H9 (cell line): ENCODE measurements at regions not wholly inside any gene's neighbourhood (a gene's known extent, or its start where the extent isn't known, plus 50 kb on each side); places are given as distances from the start of the nearest gene placed in this dataset.

Experiments used
- DNase-seq: peaks from one replicate; pipeline ENCODE4 v3.0.0-alpha.2; 2017
- H2AFZ ChIP-seq: one replicate; pipeline ENCODE4 v1.6.1; 2013; ENCODE audit warnings: mild to moderate bottlenecking, low read length, control low read depth, moderate library complexity
- H2AK5ac ChIP-seq: 2 replicates; pipeline ENCODE4 v1.6.1; 2013; ENCODE audit warnings: low read length, control low read depth, mixed read lengths; ENCODE audit not compliant: insufficient read length
- H2BK120ac ChIP-seq: one replicate; pipeline ENCODE4 v1.6.1; 2013; ENCODE audit warnings: low read depth, mild to moderate bottlenecking, low read length, control low read depth, inconsistent platforms; ENCODE audit not compliant: poor library complexity, severe bottlenecking
- H2BK12ac ChIP-seq: 2 replicates; pipeline ENCODE4 v1.6.1; 2013; ENCODE audit warnings: low read length, control low read depth, mixed read lengths, low read depth; ENCODE audit not compliant: insufficient read length
- H2BK15ac ChIP-seq: 2 replicates; pipeline ENCODE4 v1.6.1; 2013; ENCODE audit warnings: low read depth, low read length, control low read depth
- H2BK20ac ChIP-seq: one replicate; pipeline ENCODE4 v1.6.1; 2013; ENCODE audit warnings: low read depth, mild to moderate bottlenecking, low read length, control low read depth, inconsistent platforms; ENCODE audit not compliant: poor library complexity, severe bottlenecking
- H2BK5ac ChIP-seq: 2 replicates; pipeline ENCODE4 v1.6.1; 2013; ENCODE audit warnings: low read length, control low read depth, mixed read lengths; ENCODE audit not compliant: insufficient read length
- H3K14ac ChIP-seq: 2 replicates; pipeline ENCODE4 v1.6.1; 2013; ENCODE audit warnings: low read length, control low read depth; ENCODE audit not compliant: insufficient read depth
- H3K18ac ChIP-seq: 2 replicates; pipeline ENCODE4 v1.6.1; 2013; ENCODE audit warnings: low read depth, mild to moderate bottlenecking, mixed read lengths, low read length, control low read depth; ENCODE audit not compliant: insufficient read length
- H3K23ac ChIP-seq: 2 replicates; pipeline ENCODE4 v1.6.1; 2013; ENCODE audit warnings: low read length, control low read depth, mixed read lengths, low read depth; ENCODE audit not compliant: insufficient read length
- H3K23me2 ChIP-seq: 2 replicates; pipeline ENCODE4 v1.6.1; 2013; ENCODE audit warnings: low read depth, mild to moderate bottlenecking, mixed read lengths, low read length, control low read depth; ENCODE audit not compliant: insufficient read length, poor library complexity, severe bottlenecking
- H3K27ac ChIP-seq: 2 replicates; pipeline ENCODE4 v1.5.1; 2013; ENCODE audit warnings: low read length, control low read depth, mixed read lengths, low read depth; ENCODE audit not compliant: insufficient read length
- H3K27me3 ChIP-seq: 2 replicates; pipeline ENCODE4 v1.6.1; 2013; ENCODE audit warnings: low read length, control low read depth, inconsistent platforms; ENCODE audit not compliant: insufficient read depth
- H3K4ac ChIP-seq: 2 replicates; pipeline ENCODE4 v1.6.1; 2013; ENCODE audit warnings: low read depth, mild to moderate bottlenecking, control low read depth, inconsistent platforms, low read length, moderate library complexity
- H3K4me1 ChIP-seq: 2 replicates; pipeline ENCODE4 v1.6.1; 2013; ENCODE audit warnings: low read length, control low read depth, inconsistent platforms; ENCODE audit not compliant: insufficient read depth
- H3K4me2 ChIP-seq: 2 replicates; pipeline ENCODE4 v1.6.1; 2013; ENCODE audit warnings: low read length, control low read depth, mixed read lengths; ENCODE audit not compliant: insufficient read length, insufficient read depth
- H3K56ac ChIP-seq: 2 replicates; pipeline ENCODE4 v1.6.1; 2013; ENCODE audit warnings: low read depth, mild to moderate bottlenecking, mixed read lengths, low read length, control low read depth; ENCODE audit not compliant: insufficient read length
- H3K79me1 ChIP-seq: 2 replicates; pipeline ENCODE4 v1.6.1; 2013; ENCODE audit warnings: low read depth, mild to moderate bottlenecking, moderate library complexity, low read length, control low read depth, inconsistent platforms; ENCODE audit not compliant: insufficient read depth, poor library complexity, severe bottlenecking
- H3K79me2 ChIP-seq: 2 replicates; pipeline ENCODE4 v1.6.1; 2013; ENCODE audit warnings: low read length, control low read depth, inconsistent platforms; ENCODE audit not compliant: insufficient read depth
- H3K9ac ChIP-seq: 2 replicates; pipeline ENCODE4 v1.6.1; 2013; ENCODE audit warnings: low read length, control low read depth, mixed read lengths; ENCODE audit not compliant: insufficient read length; ENCODE audit errors: extremely low read depth
- H3K9me3 ChIP-seq: one replicate; pipeline ENCODE4 v1.6.1; 2013; ENCODE audit warnings: low read depth, low read length, inconsistent platforms; ENCODE audit not compliant: control insufficient read depth
- H3T11ph ChIP-seq: one replicate; pipeline ENCODE4 v1.6.1; 2013; ENCODE audit warnings: mild to moderate bottlenecking, low read length, control low read depth, inconsistent platforms
- H4K20me1 ChIP-seq: one replicate; pipeline ENCODE4 v1.6.1; 2013; ENCODE audit not compliant: control insufficient read depth, insufficient read length, insufficient read depth
- H4K5ac ChIP-seq: 2 replicates; pipeline ENCODE4 v1.6.1; 2013; ENCODE audit warnings: low read depth, mild to moderate bottlenecking, mixed read lengths, low read length, control low read depth; ENCODE audit not compliant: insufficient read length
- H4K8ac ChIP-seq: replicated peaks from 2 replicates; pipeline ENCODE4 v1.6.1; 2013; ENCODE audit warnings: low read length, control low read depth, mixed read lengths, low read depth; ENCODE audit not compliant: insufficient read length
- H4K91ac ChIP-seq: 2 replicates; pipeline ENCODE4 v1.6.1; 2013; ENCODE audit warnings: low read depth, mild to moderate bottlenecking, moderate library complexity, mixed read lengths, low read length, control low read depth; ENCODE audit not compliant: insufficient read length
- H3K27ac Mint-ChIP-seq, 3 experiments: 2 replicates in 2 of 3; 3 replicates in 1 of 3; pipeline ENCODE4 v1.8.0; 2020 to 2021; ENCODE audit warnings: mixed read lengths in 3 of 3, mild to moderate bottlenecking in 1 of 3, moderate library complexity in 1 of 3
- H3K27me3 Mint-ChIP-seq: 2 replicates; pipeline ENCODE4 v1.8.0; 2021; ENCODE audit warnings: low read depth, mild to moderate bottlenecking, moderate library complexity, mixed read lengths
- H3K36me3 Mint-ChIP-seq, 3 experiments: 2 replicates in 2 of 3; 3 replicates in 1 of 3; pipeline ENCODE4 v1.8.0; 2020 to 2021; ENCODE audit warnings: low read depth in 3 of 3, mixed read lengths in 3 of 3; ENCODE audit not compliant: insufficient read depth in 1 of 3
- H3K4me1 Mint-ChIP-seq, 2 experiments: 2 replicates each; pipeline ENCODE4 v1.8.0; 2020; ENCODE audit warnings: mixed read lengths in 2 of 2
- H3K4me3 Mint-ChIP-seq, 2 experiments: 2 replicates in 1 of 2; 3 replicates in 1 of 2; pipeline ENCODE4 v1.8.0; 2020 to 2021; ENCODE audit warnings: mild to moderate bottlenecking in 2 of 2, mixed read lengths in 2 of 2, moderate library complexity in 1 of 2
- H3K9me3 Mint-ChIP-seq, 2 experiments: 2 replicates in 1 of 2; 3 replicates in 1 of 2; pipeline ENCODE4 v1.8.0; 2020; ENCODE audit warnings: mild to moderate bottlenecking in 2 of 2, mixed read lengths in 2 of 2, moderate library complexity in 1 of 2
- CTCF ChIP-seq: fragments of 200-600 bp; sonication (generic); conservative IDR thresholded peaks from 3 replicates; pipeline ENCODE4 v1.8.0; 2021; ENCODE audit warnings: antibody characterized with exemption, mild to moderate bottlenecking

- Mint-ChIP-seq H3K36me3 (no peaks in the 10 kb centered on the region), H3K4me3 (no peak overlapping the region), H3K27me3 (no peaks in the 10 kb centered on the region), H3K27ac (no peak overlapping the region), H3K9me3 (no peaks in the 10 kb centered on the region), H3K4me1 (peaks cover 18 to 21% of the 10 kb centered on the region in 2 experiments)
- peaks cover 9% of the 10 kb centered on the region; the same call in 1 of the 2 replicates for H3K4me1 ChIP-seq
- no peaks in the 10 kb centered on the region for H3K79me1 ChIP-seq
- H3K23ac ChIP-seq = no peak overlapping the region
- H2BK120ac ChIP-seq = no peak overlapping the region
- no peak overlapping the region for H4K8ac ChIP-seq
- H3K79me2 ChIP-seq = no peaks in the 10 kb centered on the region
- no peak overlapping the region for H3T11ph ChIP-seq
- no peak overlapping the region for H2BK12ac ChIP-seq
- no peaks in the 10 kb centered on the region for H3K23me2 ChIP-seq
- no peaks in the 10 kb centered on the region for H3K27me3 ChIP-seq
- H4K91ac ChIP-seq = no peak overlapping the region
- TF ChIP-seq CTCF = no peak
- no peak for DNase-seq
- H3K27ac ChIP-seq = no peak overlapping the region
- no peak overlapping the region for H2AFZ ChIP-seq
- H3K4ac ChIP-seq = no peak overlapping the region
- H3K4me2 ChIP-seq = no peak overlapping the region
- no peak overlapping the region for H2BK20ac ChIP-seq
- no peak overlapping the region for H2BK15ac ChIP-seq
- H3K9ac ChIP-seq = no peak overlapping the region
- no peak overlapping the region for H3K56ac ChIP-seq
- H4K20me1 ChIP-seq = no peaks in the 10 kb centered on the region
- no peak overlapping the region for H4K5ac ChIP-seq
- H2AK5ac ChIP-seq = no peak overlapping the region
- H3K18ac ChIP-seq = no peak overlapping the region
- no peak overlapping the region for H3K14ac ChIP-seq
- H3K9me3 ChIP-seq = no peaks in the 10 kb centered on the region
- no peak overlapping the region for H2BK5ac ChIP-seq
Measured at GRCh38 chr9:15113288-15113687, 193.7 kb downstream of the TTC39B start.
